ENCODE measurements at regions not wholly inside any gene's neighbourhood (a gene's known extent, or its start where the extent isn't known, plus 50 kb on each side); places are given as distances from the start of the nearest gene placed in this dataset.

GRCh38 chr2:2796207-2796606 lies 465.1 kb upstream of the MYT1L start:
- TF ChIP-seq EP300 (IDR thresholded peaks at IDR 0.05): no peak
- TF ChIP-seq, protein P1, sequence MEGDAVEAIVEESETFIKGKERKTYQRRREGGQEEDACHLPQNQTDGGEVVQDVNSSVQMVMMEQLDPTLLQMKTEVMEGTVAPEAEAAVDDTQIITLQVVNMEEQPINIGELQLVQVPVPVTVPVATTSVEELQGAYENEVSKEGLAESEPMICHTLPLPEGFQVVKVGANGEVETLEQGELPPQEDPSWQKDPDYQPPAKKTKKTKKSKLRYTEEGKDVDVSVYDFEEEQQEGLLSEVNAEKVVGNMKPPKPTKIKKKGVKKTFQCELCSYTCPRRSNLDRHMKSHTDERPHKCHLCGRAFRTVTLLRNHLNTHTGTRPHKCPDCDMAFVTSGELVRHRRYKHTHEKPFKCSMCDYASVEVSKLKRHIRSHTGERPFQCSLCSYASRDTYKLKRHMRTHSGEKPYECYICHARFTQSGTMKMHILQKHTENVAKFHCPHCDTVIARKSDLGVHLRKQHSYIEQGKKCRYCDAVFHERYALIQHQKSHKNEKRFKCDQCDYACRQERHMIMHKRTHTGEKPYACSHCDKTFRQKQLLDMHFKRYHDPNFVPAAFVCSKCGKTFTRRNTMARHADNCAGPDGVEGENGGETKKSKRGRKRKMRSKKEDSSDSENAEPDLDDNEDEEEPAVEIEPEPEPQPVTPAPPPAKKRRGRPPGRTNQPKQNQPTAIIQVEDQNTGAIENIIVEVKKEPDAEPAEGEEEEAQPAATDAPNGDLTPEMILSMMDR (IDR thresholded peaks at IDR 0.05): no peak
- TF ChIP-seq POLR2A (IDR thresholded peaks at IDR 0.05): no peak
